Right atrium auricular region (tissue), 2 donors: ENCODE measurements at regions not wholly inside any gene's neighbourhood (a gene's known extent, or its start where the extent isn't known, plus 50 kb on each side); places are given as distances from the start of the nearest gene placed in this dataset.
A peak's percentile ranks its signal among the peaks of the same experiment; 100 is the strongest.

Source experiments
- DNase-seq: peaks from one replicate; pipeline ENCODE4 v3.0.0-alpha.2; 2019; ENCODE audit warnings: low spot score
- H3K27ac ChIP-seq, 2 donors: fragments of 200-600 bp; sonication (generic); 1 replicate in 1 of 2; 2 replicates in 1 of 2; pipeline ENCODE4 v1.5.1; 2016 to 2019
- H3K27me3 ChIP-seq, 2 donors: fragments of 200-600 bp; sonication (generic); one replicate each; pipeline versions ENCODE4 v1.5.1 to v1.6.0; 2017 to 2019
- H3K36me3 ChIP-seq: fragments of 200-600 bp; sonication (generic); one replicate; pipeline ENCODE4 v1.5.1; 2016
- H3K4me1 ChIP-seq, 2 donors: fragments of 200-600 bp; sonication (generic); one replicate each; pipeline versions ENCODE4 v1.5.1 to v1.6.0; 2017 to 2019
- H3K4me3 ChIP-seq, 2 donors: fragments of 200-600 bp; sonication (generic); 1 replicate in 1 of 2; 2 replicates in 1 of 2; pipeline ENCODE4 v1.5.1; 2017 to 2019; ENCODE audit warnings: mild to moderate bottlenecking in 1 of 2, moderate library complexity in 1 of 2
- H3K9me3 ChIP-seq, 2 donors: fragments of 200-600 bp; sonication (generic); one replicate each; pipeline ENCODE4 v1.5.1; 2019
- CTCF ChIP-seq, 2 donors: fragments of 200-600 bp; sonication (generic); IDR thresholded peaks; one replicate each; pipeline ENCODE4 v1.5.1; 2019; ENCODE audit warnings: antibody characterized with exemption in 2 of 2

GRCh38 chr5:128904805-128905567 lies 60.3 kb upstream of the SLC27A6 start:
- TF ChIP-seq CTCF (IDR thresholded peaks at IDR 0.05), result no peak
- Histone ChIP-seq H3K4me1 (no peaks in the 10 kb centered on the region), H3K4me3 (no peak overlapping the region), H3K27me3 (no peaks in the 10 kb centered on the region), H3K27ac (no peak overlapping the region), H3K36me3 (no peaks in the 10 kb centered on the region), H3K9me3 (no peaks in the 10 kb centered on the region)
- DNase-seq, result no peak

DNA sequence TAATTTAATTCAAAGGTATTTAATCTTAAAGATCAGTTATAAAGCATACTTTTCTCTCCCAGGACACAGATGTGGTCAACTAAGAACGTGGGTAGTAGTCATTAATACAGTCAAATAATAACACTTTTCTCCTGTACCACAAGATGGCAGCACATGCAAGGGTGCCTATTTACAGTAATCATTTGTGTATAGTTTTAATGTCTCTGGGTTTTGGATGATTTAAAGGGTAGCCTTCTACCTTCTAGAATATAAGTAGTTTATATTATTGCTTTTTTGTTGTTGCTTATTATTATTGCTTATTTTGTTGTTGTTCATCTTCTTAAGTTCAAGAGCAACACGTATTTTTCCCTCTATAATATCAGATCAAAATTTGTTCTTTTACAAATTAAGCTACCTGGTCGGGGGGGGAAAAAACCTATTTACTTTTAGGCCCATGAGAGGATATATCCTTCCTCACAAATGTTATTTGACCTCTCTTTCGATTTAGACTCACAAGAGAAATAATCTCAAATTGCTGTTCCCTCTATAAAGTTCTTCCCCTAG lies 59.6 kb upstream of the SLC27A6 start:
- H3K27me3 ChIP-seq, result no peaks in the 10 kb centered on the region
- no peak overlapping the region for H3K27ac ChIP-seq

DNA sequence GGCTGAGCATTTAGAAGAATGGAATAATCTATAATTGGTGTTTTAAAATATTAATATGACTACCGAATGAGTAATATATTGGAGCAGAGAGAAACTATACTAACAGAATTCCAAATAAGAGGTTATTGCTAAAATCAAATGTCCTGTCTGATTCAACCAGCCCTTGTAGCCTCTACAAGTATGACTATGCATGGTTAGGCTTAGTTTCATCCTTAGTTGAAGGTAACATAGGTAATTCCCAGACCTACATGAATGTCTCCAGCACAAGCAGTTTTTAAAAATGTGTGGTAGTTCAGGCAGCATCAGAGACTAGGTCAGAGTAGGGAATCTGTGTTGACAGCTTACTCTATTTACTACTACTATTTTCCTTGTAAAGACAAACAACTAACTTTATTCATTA lies 51.7 kb upstream of the SLC27A6 start:
- no peak for DNase-seq
- no peaks in the 10 kb centered on the region for H3K27me3 ChIP-seq
- H3K27ac ChIP-seq, result no peak overlapping the region
- no peak for TF ChIP-seq CTCF (IDR thresholded peaks at IDR 0.05)
- H3K36me3 ChIP-seq, result no peaks in the 10 kb centered on the region
- H3K9me3 ChIP-seq, result no peaks in the 10 kb centered on the region
- no peaks in the 10 kb centered on the region for H3K4me1 ChIP-seq
- H3K4me3 ChIP-seq, result no peak overlapping the region

More for the DNA sequence above, 59.6 kb upstream of the SLC27A6 start:
- H3K4me1 ChIP-seq, result no peaks in the 10 kb centered on the region
- H3K9me3 ChIP-seq, result no peaks in the 10 kb centered on the region
- no peak for DNase-seq
- H3K4me3 ChIP-seq, result no peak overlapping the region
- H3K36me3 ChIP-seq, result no peaks in the 10 kb centered on the region
- TF ChIP-seq CTCF (IDR thresholded peaks at IDR 0.05), result peak; percentile 58 to 89
